GM21360 (cell line): ENCODE measurements at regions not wholly inside any gene's neighbourhood (a gene's known extent, or its start where the extent isn't known, plus 50 kb on each side); places are given as distances from the start of the nearest gene placed in this dataset.
"Not testable (repeated sequence)": the region's sequence is repeated elsewhere in the genome, so short reads cannot be mapped to it uniquely, and the experiment has no call there.

Experiments
- ATAC-seq: cut with Tn5 transposase; IDR thresholded peaks from one replicate; pipeline ENCODE4 v1.9.1; 2021; ENCODE audit warnings: mild to moderate bottlenecking, moderate library complexity; ENCODE audit not compliant: unreplicated experiment

- no peak for ATAC-seq
Measured at GRCh38 chr10:26952094-26952493, 91.3 kb upstream of the ABI1 start.

- ATAC-seq, result no peak
Measured at GRCh38 chr10:26951650-26952049, 90.9 kb upstream of the ABI1 start.

- ATAC-seq, result no peak
Measured at GRCh38 chr10:26950934-26951333, 90.2 kb upstream of the ABI1 start.

- ATAC-seq, result no peak
Measured at GRCh38 chr10:26946102-26946811, 85.5 kb upstream of the ABI1 start.

GRCh38 chr10:26944261-26944882 lies 83.6 kb upstream of the ABI1 start:
- ATAC-seq, result no peak

GRCh38 chr10:26939962-26940354 lies 79.2 kb upstream of the ABI1 start:
- ATAC-seq, result no peak

- ATAC-seq, result no peak
Measured at GRCh38 chr10:26939290-26939961, 78.7 kb upstream of the ABI1 start.

- ATAC-seq, result no peak
Measured at GRCh38 chr10:26938578-26938977, 77.8 kb upstream of the ABI1 start.

- no peak for ATAC-seq
Measured at GRCh38 chr10:26937371-26937770, 76.6 kb upstream of the ABI1 start.

GRCh38 chr10:26934190-26934589 lies 73.4 kb upstream of the ABI1 start:
- ATAC-seq, result not testable (repeated sequence)

- ATAC-seq, result no peak
Measured at GRCh38 chr10:26932576-26932975, 71.8 kb upstream of the ABI1 start.

- ATAC-seq, result peak; percentile 90
Measured at GRCh38 chr10:26931223-26931622, 70.5 kb upstream of the ABI1 start.

- ATAC-seq, result not testable (repeated sequence)
Measured at GRCh38 chr10:26922824-26923223, 62.1 kb upstream of the ABI1 start.

GRCh38 chr10:26919156-26919860 lies 58.5 kb upstream of the ABI1 start:
- ATAC-seq, result not testable (repeated sequence)

GRCh38 chr10:26914898-26915297 lies 54.1 kb upstream of the ABI1 start:
- ATAC-seq, result no peak

GRCh38 chr10:26911811-26912461 lies 51.2 kb upstream of the ABI1 start:
- peak; percentile 81 for ATAC-seq
